ENCODE measurements at regions not wholly inside any gene's neighbourhood (a gene's known extent, or its start where the extent isn't known, plus 50 kb on each side); places are given as distances from the start of the nearest gene placed in this dataset.

DNA sequence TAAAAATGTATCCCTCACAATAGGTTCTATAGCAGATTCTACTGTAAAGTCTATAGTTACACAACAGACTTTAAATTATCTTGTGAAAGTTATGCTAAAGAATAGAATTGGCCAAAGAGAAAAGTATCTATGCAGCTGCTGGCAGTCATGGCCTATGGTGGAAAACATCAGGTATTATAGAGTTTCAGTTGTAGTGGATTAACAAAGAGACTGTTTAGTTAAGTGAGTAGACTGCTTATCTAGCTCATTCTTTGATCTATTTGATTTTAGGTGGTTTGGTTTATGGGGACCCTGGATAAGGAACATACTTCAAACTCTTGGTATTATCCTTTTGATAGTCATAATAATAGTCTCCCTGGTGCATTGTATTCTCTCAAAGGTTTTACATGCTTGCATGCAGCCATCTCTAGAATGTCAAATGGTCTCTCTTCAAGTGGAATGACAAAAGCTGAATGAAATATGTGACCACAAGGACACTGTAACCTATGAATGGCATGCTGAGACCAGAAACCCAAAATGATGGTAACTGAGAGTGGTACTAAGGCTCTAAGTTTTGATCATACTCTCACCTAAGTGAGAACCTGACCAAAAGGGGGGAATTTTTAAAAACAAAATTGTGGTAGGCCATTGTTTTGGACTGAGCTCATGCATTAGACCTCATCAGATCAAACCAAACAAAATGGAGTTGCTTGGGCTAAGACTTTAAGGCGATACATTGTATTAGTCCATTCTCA lies 54.9 kb upstream of the NAMPT start:
- no peak overlapping the region for H3K4me3 Mint-ChIP-seq (ENCODE audit: unreplicated experiment)
- CTCF ChIA-PET = no interaction called here
- BruUV-seq (replicated peaks) = no TSS peak
- no peaks in the 10 kb centered on the region for H3K27me3 Mint-ChIP-seq (ENCODE audit: insufficient read depth, unreplicated experiment)
- no peak overlapping the region for H3K27ac Mint-ChIP-seq (ENCODE audit: unreplicated experiment)
- no peaks in the 10 kb centered on the region for H3K27me3 ChIP-seq (replicated peaks; ENCODE audit: control insufficient read depth, insufficient read depth, low read length)
- POLR2A ChIA-PET = no interaction called here
- no peaks in the 10 kb centered on the region for H3K4me1 Mint-ChIP-seq (ENCODE audit: low read depth, unreplicated experiment)
- no peak overlapping the region for H3K4me3 ChIP-seq (ENCODE audit: low read depth, low read length)
- H3K36me3 ChIP-seq (ENCODE audit: control insufficient read depth, insufficient read depth, low read length) = no peaks in the 10 kb centered on the region
- H3K9me3 ChIP-seq = peaks cover 43% of the 10 kb centered on the region
- DNase-seq = no peak
- H3K36me3 Mint-ChIP-seq (ENCODE audit: insufficient read depth, unreplicated experiment) = no peaks in the 10 kb centered on the region
- H3K9me3 Mint-ChIP-seq (ENCODE audit: unreplicated experiment) = peaks cover 59% of the 10 kb centered on the region
- no peaks in the 10 kb centered on the region for H3K4me1 ChIP-seq
- intact Hi-C loops (cut with micrococcal nuclease; ENCODE audit: unreplicated experiment) = no loop called here
- no peak for TF ChIP-seq CTCF (IDR thresholded peaks at IDR 0.05; ENCODE audit: insufficient read depth in 1 of 2, low read depth in 1 of 2, low read length in 1 of 2, severe bottlenecking in 1 of 2, unreplicated experiment in 1 of 2)

GRCh38 chr7:106337754-106338153 lies 53.0 kb upstream of the NAMPT start:
- CTCF ChIA-PET = no interaction called here

DNA sequence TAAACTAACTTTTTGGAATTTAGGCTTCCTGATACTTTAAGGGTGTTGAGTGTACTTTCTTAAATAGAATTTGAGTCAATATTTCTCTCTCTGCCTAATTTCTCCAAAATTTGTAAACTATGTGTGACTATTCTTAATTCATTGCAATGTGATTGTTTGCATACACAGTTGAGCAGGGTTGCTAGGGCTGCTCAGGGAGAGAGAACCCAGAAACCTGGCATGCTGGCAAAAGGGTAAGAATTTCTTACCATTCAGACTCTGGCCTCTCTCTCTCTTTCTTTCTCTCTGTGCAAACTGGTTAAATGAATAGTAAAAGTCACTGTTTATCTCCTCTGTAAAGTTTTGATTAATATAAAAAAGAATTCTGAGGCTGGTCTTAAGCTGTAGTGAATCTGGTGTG lies 51.0 kb upstream of the NAMPT start:
- H3K27me3 ChIP-seq (replicated peaks; ENCODE audit: control insufficient read depth, insufficient read depth, low read length) = no peaks in the 10 kb centered on the region
- H3K27me3 Mint-ChIP-seq (ENCODE audit: insufficient read depth, unreplicated experiment) = peaks cover 4% of the 10 kb centered on the region
- H3K36me3 Mint-ChIP-seq (ENCODE audit: insufficient read depth, unreplicated experiment) = no peaks in the 10 kb centered on the region
- no peaks in the 10 kb centered on the region for H3K4me1 Mint-ChIP-seq (ENCODE audit: low read depth, unreplicated experiment)
- H3K9me3 ChIP-seq = peaks cover 36% of the 10 kb centered on the region
- no peak for TF ChIP-seq CTCF (IDR thresholded peaks at IDR 0.05; ENCODE audit: insufficient read depth in 1 of 2, low read depth in 1 of 2, low read length in 1 of 2, severe bottlenecking in 1 of 2, unreplicated experiment in 1 of 2)
- no peak for DNase-seq
- intact Hi-C loops (cut with micrococcal nuclease; ENCODE audit: unreplicated experiment) = no loop called here
- no TSS peak for BruUV-seq (replicated peaks)
- no peaks in the 10 kb centered on the region for H3K4me1 ChIP-seq
- H3K27ac Mint-ChIP-seq (ENCODE audit: unreplicated experiment) = no peak overlapping the region
- no peak overlapping the region for H3K4me3 Mint-ChIP-seq (ENCODE audit: unreplicated experiment)
- no peaks in the 10 kb centered on the region for H3K36me3 ChIP-seq (ENCODE audit: control insufficient read depth, insufficient read depth, low read length)
- no peak overlapping the region for H3K4me3 ChIP-seq (ENCODE audit: low read depth, low read length)
- H3K9me3 Mint-ChIP-seq (ENCODE audit: unreplicated experiment) = peaks cover 40% of the 10 kb centered on the region
- POLR2A ChIA-PET = no interaction called here
- CTCF ChIA-PET = no interaction called here

More at GRCh38 chr7:106337754-106338153, 53.0 kb upstream of the NAMPT start:
- Mint-ChIP-seq H3K4me3 (ENCODE audit: unreplicated experiment) (no peak overlapping the region), H3K4me1 (ENCODE audit: low read depth, unreplicated experiment) (no peaks in the 10 kb centered on the region), H3K36me3 (ENCODE audit: insufficient read depth, unreplicated experiment) (no peaks in the 10 kb centered on the region), H3K27ac (ENCODE audit: unreplicated experiment) (no peak overlapping the region), H3K9me3 (ENCODE audit: unreplicated experiment) (peaks cover 56% of the 10 kb centered on the region), H3K27me3 (ENCODE audit: insufficient read depth, unreplicated experiment) (peaks cover 3% of the 10 kb centered on the region)
- no TSS peak for BruUV-seq (replicated peaks)
- no peak overlapping the region for H3K4me3 ChIP-seq (ENCODE audit: low read depth, low read length)
- intact Hi-C loops (cut with micrococcal nuclease; ENCODE audit: unreplicated experiment) = no loop called here
- no peaks in the 10 kb centered on the region for H3K4me1 ChIP-seq
- DNase-seq = no peak
- peaks cover 43% of the 10 kb centered on the region for H3K9me3 ChIP-seq
- TF ChIP-seq CTCF (IDR thresholded peaks at IDR 0.05; ENCODE audit: insufficient read depth in 1 of 2, low read depth in 1 of 2, low read length in 1 of 2, severe bottlenecking in 1 of 2, unreplicated experiment in 1 of 2) = no peak
- no peaks in the 10 kb centered on the region for H3K36me3 ChIP-seq (ENCODE audit: control insufficient read depth, insufficient read depth, low read length)
- POLR2A ChIA-PET = no interaction called here
- H3K27me3 ChIP-seq (replicated peaks; ENCODE audit: control insufficient read depth, insufficient read depth, low read length) = no peaks in the 10 kb centered on the region

Data from Caco-2 (cell line).